Retinal pigment epithelial cell (primary cell): ENCODE measurements at regions not wholly inside any gene's neighbourhood (a gene's known extent, or its start where the extent isn't known, plus 50 kb on each side); places are given as distances from the start of the nearest gene placed in this dataset.

Experiments used
- DNase-seq: peaks from one replicate; pipeline ENCODE4 v3.0.0-alpha.2; 2010; ENCODE audit warnings: low read depth
- H3K4me3 ChIP-seq: 2 replicates; pipeline ENCODE4 v1.5.1; 2011; ENCODE audit warnings: mild to moderate bottlenecking, low read length, control low read depth, moderate library complexity
- TF ChIP-seq, protein P1 (sequence below): conservative IDR thresholded peaks from 2 replicates; pipeline ENCODE4 v1.5.1; 2011; ENCODE audit warnings: low read depth, low read length, control low read depth, inconsistent platforms

- no peak for DNase-seq
- TF ChIP-seq, protein P1, sequence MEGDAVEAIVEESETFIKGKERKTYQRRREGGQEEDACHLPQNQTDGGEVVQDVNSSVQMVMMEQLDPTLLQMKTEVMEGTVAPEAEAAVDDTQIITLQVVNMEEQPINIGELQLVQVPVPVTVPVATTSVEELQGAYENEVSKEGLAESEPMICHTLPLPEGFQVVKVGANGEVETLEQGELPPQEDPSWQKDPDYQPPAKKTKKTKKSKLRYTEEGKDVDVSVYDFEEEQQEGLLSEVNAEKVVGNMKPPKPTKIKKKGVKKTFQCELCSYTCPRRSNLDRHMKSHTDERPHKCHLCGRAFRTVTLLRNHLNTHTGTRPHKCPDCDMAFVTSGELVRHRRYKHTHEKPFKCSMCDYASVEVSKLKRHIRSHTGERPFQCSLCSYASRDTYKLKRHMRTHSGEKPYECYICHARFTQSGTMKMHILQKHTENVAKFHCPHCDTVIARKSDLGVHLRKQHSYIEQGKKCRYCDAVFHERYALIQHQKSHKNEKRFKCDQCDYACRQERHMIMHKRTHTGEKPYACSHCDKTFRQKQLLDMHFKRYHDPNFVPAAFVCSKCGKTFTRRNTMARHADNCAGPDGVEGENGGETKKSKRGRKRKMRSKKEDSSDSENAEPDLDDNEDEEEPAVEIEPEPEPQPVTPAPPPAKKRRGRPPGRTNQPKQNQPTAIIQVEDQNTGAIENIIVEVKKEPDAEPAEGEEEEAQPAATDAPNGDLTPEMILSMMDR: no peak
These were observed 316.5 kb upstream of the PLSCR5 start for GRCh38 chr3:146921693-146922092.

DNA sequence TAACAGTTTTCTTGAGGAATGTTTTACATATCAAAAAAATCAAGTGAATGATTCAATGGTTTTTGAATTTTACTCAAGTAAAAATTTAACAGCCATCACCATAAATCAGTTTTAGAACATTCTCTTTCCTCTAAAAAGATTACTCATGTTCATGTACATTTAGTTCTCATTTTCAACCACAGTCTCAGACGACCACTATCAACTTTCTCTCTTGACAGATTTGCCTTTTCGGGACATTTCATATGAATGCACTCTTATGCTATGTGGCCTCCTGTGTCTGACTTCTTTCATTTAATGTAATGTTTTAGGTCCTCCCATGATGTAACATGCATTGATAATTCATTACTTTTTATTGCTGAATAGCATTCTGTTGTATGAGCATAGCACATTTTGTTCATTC, 309.3 kb upstream of the PLSCR5 start:
- no peak for DNase-seq
- TF ChIP-seq, protein P1: no peak
- no peak overlapping the region for H3K4me3 ChIP-seq

More at GRCh38 chr3:146921693-146922092, 316.5 kb upstream of the PLSCR5 start:
- H3K4me3 ChIP-seq: no peak overlapping the region

DNA sequence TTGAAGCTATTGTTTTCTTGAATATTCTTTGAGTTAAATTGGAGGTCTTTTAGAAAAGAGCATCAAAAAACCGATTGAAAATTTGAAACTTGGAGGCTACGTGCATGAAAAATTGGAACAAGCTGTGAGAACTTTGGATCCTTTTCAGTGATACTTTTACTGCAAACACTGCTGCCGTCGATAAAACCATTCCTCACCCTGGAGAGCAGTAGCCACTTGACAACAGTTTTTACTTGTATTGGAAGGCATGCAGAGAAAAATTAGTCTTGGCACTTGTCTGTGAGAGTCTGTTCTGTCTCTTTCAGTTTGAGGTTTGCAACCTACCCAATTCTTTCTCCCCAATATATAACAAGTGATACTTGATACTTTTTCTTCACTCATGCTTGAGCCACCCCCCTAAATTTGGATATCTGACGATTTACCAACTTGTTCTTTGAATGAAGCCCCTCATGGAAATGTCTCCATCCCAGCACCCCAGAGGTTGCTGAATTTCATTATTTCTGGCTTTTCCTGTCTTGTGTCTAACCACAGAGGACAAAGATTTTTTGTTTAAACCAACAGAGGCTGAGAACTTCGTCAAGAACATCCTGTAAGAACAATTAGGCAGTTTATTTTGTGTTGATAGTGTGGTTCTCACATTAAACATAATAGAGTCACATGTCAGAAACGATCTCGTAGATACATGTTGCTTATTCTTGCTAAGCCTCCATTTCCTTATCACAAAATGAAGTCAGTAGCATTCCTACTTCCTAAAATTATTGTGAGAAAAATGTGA, 307.3 kb upstream of the PLSCR5 start:
- TF ChIP-seq, protein P1: no peak
- H3K4me3 ChIP-seq: no peak overlapping the region
- no peak for DNase-seq

GRCh38 chr3:146903927-146904326, 298.8 kb upstream of the PLSCR5 start:
- TF ChIP-seq, protein P1: no peak
- no peak overlapping the region for H3K4me3 ChIP-seq
- DNase-seq: no peak

GRCh38 chr3:146899171-146899570, 294.0 kb upstream of the PLSCR5 start:
- H3K4me3 ChIP-seq: no peak overlapping the region
- DNase-seq: no peak
- TF ChIP-seq, protein P1: no peak

GRCh38 chr3:146896711-146897110, 291.6 kb upstream of the PLSCR5 start:
- no peak overlapping the region for H3K4me3 ChIP-seq
- TF ChIP-seq, protein P1: no peak
- DNase-seq: no peak
